Mesendoderm (in vitro differentiated cells): ENCODE measurements at regions not wholly inside any gene's neighbourhood (a gene's known extent, or its start where the extent isn't known, plus 50 kb on each side); places are given as distances from the start of the nearest gene placed in this dataset.

Source experiments
- DNase-seq: peaks from one replicate; pipeline ENCODE4 v3.0.0; 2013
- H2AK5ac ChIP-seq: 2 replicates; pipeline ENCODE4 v1.6.1; 2013; ENCODE audit warnings: low read length, inconsistent platforms
- H2BK120ac ChIP-seq: 2 replicates; pipeline ENCODE4 v1.6.1; 2013; ENCODE audit warnings: low read depth, mild to moderate bottlenecking, low read length, moderate library complexity, mixed read lengths
- H2BK15ac ChIP-seq: replicated peaks from 2 replicates; pipeline ENCODE4 v1.6.1; 2013; ENCODE audit warnings: low read depth, mild to moderate bottlenecking, moderate library complexity
- H2BK5ac ChIP-seq: 2 replicates; pipeline ENCODE4 v1.6.1; 2013; ENCODE audit warnings: low read length, inconsistent platforms
- H3K18ac ChIP-seq: 2 replicates; pipeline ENCODE4 v1.6.1; 2013; ENCODE audit warnings: mild to moderate bottlenecking, low read length, mixed read lengths
- H3K23ac ChIP-seq: one replicate; pipeline ENCODE4 v1.6.1; 2013; ENCODE audit warnings: low read length
- H3K27ac ChIP-seq: 2 replicates; pipeline ENCODE4 v1.5.1; 2013; ENCODE audit warnings: low read depth, mild to moderate bottlenecking, inconsistent platforms, low read length, moderate library complexity
- H3K27me3 ChIP-seq: 2 replicates; pipeline ENCODE4 v1.6.1; 2013; ENCODE audit warnings: low read length, control low read depth, mild to moderate bottlenecking, inconsistent platforms; ENCODE audit not compliant: insufficient read depth, poor library complexity
- H3K36me3 ChIP-seq: 2 replicates; pipeline ENCODE4 v1.6.1; 2013; ENCODE audit warnings: low read length, inconsistent platforms; ENCODE audit not compliant: control insufficient read depth, insufficient read depth
- H3K4ac ChIP-seq: one replicate; pipeline ENCODE4 v1.6.1; 2013; ENCODE audit warnings: low read depth, mild to moderate bottlenecking, low read length, moderate library complexity
- H3K4me1 ChIP-seq: 2 replicates; pipeline ENCODE4 v1.6.1; 2013; ENCODE audit warnings: low read depth, low read length, inconsistent platforms; ENCODE audit not compliant: control insufficient read depth
- H3K4me2 ChIP-seq: 2 replicates; pipeline ENCODE4 v1.6.1; 2013; ENCODE audit warnings: low read length
- H3K4me3 ChIP-seq: 2 replicates; pipeline ENCODE4 v1.5.1; 2013; ENCODE audit warnings: mild to moderate bottlenecking, low read length
- H3K56ac ChIP-seq: one replicate; pipeline ENCODE4 v1.6.1; 2013; ENCODE audit warnings: low read length
- H3K79me1 ChIP-seq: 2 replicates; pipeline ENCODE4 v1.6.1; 2013; ENCODE audit warnings: low read length, inconsistent platforms
- H3K79me2 ChIP-seq: 2 replicates; pipeline ENCODE4 v1.6.1; 2013; ENCODE audit warnings: mild to moderate bottlenecking, low read length; ENCODE audit not compliant: control insufficient read depth, insufficient read depth
- H3K9ac ChIP-seq: 2 replicates; pipeline ENCODE4 v1.6.1; 2013; ENCODE audit warnings: low read length, inconsistent platforms
- H4K5ac ChIP-seq: one replicate; pipeline ENCODE4 v1.6.1; 2013; ENCODE audit warnings: low read length
- H4K8ac ChIP-seq: one replicate; pipeline ENCODE4 v1.6.1; 2013; ENCODE audit warnings: low read depth, mild to moderate bottlenecking, control low read depth, low read length, moderate library complexity
- WGBS: extraction: QIAGEN DNeasy Blood & Tissue Kit; methylation state at CpG from one replicate; pipeline ENCODE4 v1.1.7; 2013; ENCODE audit warnings: low lambda C conversion rate, missing lambda C conversion rate; ENCODE audit not compliant: insufficient coverage; ENCODE audit errors: extremely low coverage; 5-methylcytosine and 5-hydroxymethylcytosine counted together

DNA sequence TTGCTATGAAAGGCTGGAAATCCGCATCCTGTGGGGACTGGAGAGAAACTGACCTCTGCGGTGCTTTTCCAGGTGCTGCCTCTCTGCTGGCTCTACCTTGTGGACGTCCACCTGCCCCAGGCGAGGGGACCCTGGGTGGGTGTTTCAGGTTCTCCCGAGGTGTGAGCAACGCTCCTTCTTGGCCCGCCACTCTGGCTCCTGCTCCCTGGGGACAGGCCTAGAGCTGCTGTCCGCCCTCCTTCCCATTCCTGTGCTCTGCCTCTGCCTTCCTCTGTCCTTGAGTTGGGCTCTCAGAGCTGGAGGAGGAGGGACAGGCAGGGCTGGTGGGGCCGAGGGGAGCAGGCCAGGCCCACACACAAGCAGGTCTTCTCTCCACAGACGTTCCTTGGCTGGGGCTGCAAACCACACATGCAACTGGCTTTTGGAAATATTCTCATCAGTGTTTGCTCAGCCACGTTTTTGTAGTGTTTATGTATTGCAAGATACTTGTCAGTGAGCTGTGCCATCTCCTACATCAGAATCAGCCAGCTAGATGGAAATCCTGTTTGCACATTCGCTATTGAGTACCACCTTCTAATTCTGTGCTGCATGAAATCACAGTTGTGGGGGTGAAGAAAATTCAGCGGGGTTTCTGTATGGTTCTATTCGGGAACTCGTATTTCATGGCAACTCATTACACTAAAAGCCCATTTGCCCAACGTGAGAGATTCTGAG lies 1115.0 kb downstream of the BRD1 start:
- Histone ChIP-seq H3K27me3 (no peaks in the 10 kb centered on the region), H3K23ac (no peak overlapping the region), H3K18ac (no peak overlapping the region), H3K4ac (no peak overlapping the region), H2AK5ac (no peak overlapping the region), H3K4me3 (no peak overlapping the region), H3K9ac (no peak overlapping the region), H2BK120ac (no peak overlapping the region), H3K56ac (no peak overlapping the region), H3K27ac (no peak overlapping the region), H4K8ac (no peak overlapping the region), H3K36me3 (no peaks in the 10 kb centered on the region), H2BK5ac (no peak overlapping the region), H3K79me2 (no peaks in the 10 kb centered on the region), H3K4me2 (no peak overlapping the region), H2BK15ac (no peak overlapping the region), H4K5ac (no peak overlapping the region), H3K4me1 (no peaks in the 10 kb centered on the region), H3K79me1 (no peaks in the 10 kb centered on the region)
- no peak for DNase-seq
- WGBS = no CpG with 5 or more reads among the region's 16 CpGs

DNA sequence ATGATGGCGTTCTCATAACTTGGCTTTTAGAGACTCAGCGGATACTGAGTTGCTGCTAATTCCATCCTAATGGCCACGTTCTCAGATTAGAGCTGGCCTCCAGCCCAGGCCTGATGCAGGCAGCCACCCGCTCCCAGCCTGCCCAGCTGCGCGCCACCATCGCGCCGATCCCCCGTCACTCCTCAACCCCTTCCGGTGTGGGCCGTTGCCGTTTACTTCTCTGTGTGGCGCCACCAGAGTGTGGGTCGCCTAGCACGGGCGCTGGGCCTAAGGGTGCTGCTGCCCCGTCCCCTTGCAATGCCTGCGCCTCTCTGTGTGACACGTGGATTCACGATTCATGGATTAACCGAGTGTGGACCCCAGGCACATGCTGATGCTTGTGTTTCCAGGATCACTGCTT lies 1116.0 kb downstream of the BRD1 start:
- H3K4ac ChIP-seq = no peak overlapping the region
- H3K23ac ChIP-seq = no peak overlapping the region
- WGBS = no CpG with 5 or more reads among the region's 22 CpGs

DNA sequence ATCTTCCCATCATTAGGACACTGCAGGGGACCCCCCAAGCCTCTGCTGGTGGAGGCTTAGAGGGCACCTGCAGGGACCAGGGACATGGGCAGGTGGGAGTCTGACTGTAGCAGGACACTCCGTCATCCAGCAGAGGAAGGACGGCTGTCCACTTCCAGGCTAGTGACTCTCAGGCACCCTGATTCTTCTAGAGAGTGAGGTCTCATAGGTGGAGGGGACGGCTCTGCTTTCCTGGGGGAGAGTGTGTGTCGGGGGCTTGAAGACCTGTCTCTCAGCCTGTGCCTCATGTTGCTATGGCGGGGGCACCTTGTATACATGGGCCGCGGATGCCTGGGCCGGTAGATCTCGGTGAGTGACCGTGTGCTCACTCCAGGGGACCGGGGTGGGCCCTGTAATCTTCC lies 1116.6 kb downstream of the BRD1 start:
- no peak for DNase-seq
- Histone ChIP-seq H3K79me1 (no peaks in the 10 kb centered on the region), H3K18ac (no peak overlapping the region), H3K27ac (no peak overlapping the region), H3K4ac (no peak overlapping the region), H3K9ac (no peak overlapping the region), H3K4me3 (no peak overlapping the region), H3K27me3 (no peaks in the 10 kb centered on the region), H3K4me1 (no peaks in the 10 kb centered on the region), H4K5ac (no peak overlapping the region), H3K36me3 (no peaks in the 10 kb centered on the region), H2AK5ac (no peak overlapping the region), H2BK5ac (no peak overlapping the region), H3K79me2 (no peaks in the 10 kb centered on the region), H2BK15ac (no peak overlapping the region), H2BK120ac (no peak overlapping the region), H3K56ac (no peak overlapping the region), H4K8ac (no peak overlapping the region), H3K4me2 (no peak overlapping the region), H3K23ac (no peak overlapping the region)
- no CpG with 5 or more reads among the region's 11 CpGs for WGBS

More for the DNA sequence above, 1116.0 kb downstream of the BRD1 start:
- Histone ChIP-seq H3K4me1 (no peaks in the 10 kb centered on the region), H3K9ac (no peak overlapping the region), H3K79me2 (no peaks in the 10 kb centered on the region), H4K5ac (no peak overlapping the region), H2BK15ac (no peak overlapping the region), H3K18ac (no peak overlapping the region), H2AK5ac (no peak overlapping the region), H3K27ac (no peak overlapping the region), H3K79me1 (no peaks in the 10 kb centered on the region), H2BK120ac (no peak overlapping the region), H3K56ac (no peak overlapping the region), H3K36me3 (no peaks in the 10 kb centered on the region), H3K4me2 (no peak overlapping the region), H3K4me3 (no peak overlapping the region), H3K27me3 (no peaks in the 10 kb centered on the region), H2BK5ac (no peak overlapping the region), H4K8ac (no peak overlapping the region)
- DNase-seq = no peak

DNA sequence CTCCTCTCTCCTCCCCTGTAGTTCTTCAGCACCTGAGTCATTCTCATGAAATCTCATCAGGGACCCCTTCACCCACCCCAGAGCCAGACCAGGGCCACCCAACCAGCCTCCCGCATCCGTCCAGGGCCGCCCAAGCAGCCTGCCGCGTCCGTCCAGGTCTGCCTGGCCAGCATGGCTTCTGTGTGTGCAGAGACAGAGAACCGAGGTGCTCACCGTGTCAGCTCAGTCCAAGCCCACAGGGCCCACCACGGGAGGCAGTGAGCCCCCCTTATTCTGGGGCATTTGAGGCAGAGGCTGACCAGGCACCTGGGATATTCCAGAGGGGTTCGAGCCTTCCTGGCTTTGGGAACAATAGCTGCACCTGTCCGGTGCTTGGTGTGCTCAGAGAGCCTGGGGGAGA lies 1117.3 kb downstream of the BRD1 start:
- WGBS = no CpG with 5 or more reads among the region's 11 CpGs

DNA sequence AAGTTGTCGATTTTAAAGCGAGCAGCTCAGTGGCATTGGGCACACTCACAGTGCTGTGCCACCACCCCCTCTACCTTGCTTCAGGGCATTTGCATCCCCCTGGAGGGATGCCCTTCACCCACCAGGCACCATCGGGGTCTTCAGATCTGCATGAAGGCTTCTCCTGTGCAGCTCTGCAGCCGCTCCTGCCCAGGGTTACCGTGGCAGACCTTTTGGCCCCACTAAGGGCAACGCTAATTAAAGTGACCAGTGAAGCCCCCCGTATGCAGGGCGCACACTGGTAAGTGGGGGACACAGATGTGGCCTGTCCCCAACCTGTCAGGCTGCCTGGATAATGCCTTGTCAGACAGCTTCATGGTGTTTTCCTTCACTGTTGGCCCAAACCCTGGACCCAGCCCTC lies 1117.7 kb downstream of the BRD1 start:
- H2BK15ac ChIP-seq = no peak overlapping the region
- no peak overlapping the region for H3K23ac ChIP-seq
- DNase-seq = no peak
- H2AK5ac ChIP-seq = no peak overlapping the region
- H3K4me2 ChIP-seq = no peak overlapping the region
- no peaks in the 10 kb centered on the region for H3K79me1 ChIP-seq
- no peak overlapping the region for H3K27ac ChIP-seq
- no CpG with 5 or more reads among the region's 8 CpGs for WGBS
- H3K18ac ChIP-seq = no peak overlapping the region
- no peak overlapping the region for H3K4ac ChIP-seq
- no peak overlapping the region for H3K56ac ChIP-seq
- no peak overlapping the region for H4K8ac ChIP-seq
- no peak overlapping the region for H2BK120ac ChIP-seq
- H2BK5ac ChIP-seq = no peak overlapping the region
- no peaks in the 10 kb centered on the region for H3K4me1 ChIP-seq
- no peaks in the 10 kb centered on the region for H3K36me3 ChIP-seq
- no peaks in the 10 kb centered on the region for H3K27me3 ChIP-seq
- H3K79me2 ChIP-seq = no peaks in the 10 kb centered on the region
- no peak overlapping the region for H3K4me3 ChIP-seq
- no peak overlapping the region for H3K9ac ChIP-seq
- no peak overlapping the region for H4K5ac ChIP-seq

More for the DNA sequence above, 1117.3 kb downstream of the BRD1 start:
- Histone ChIP-seq H4K5ac (no peak overlapping the region), H3K56ac (no peak overlapping the region), H2BK15ac (no peak overlapping the region), H3K23ac (no peak overlapping the region), H3K4me1 (no peaks in the 10 kb centered on the region), H3K79me1 (no peaks in the 10 kb centered on the region), H3K4ac (no peak overlapping the region), H3K27me3 (no peaks in the 10 kb centered on the region), H2BK120ac (no peak overlapping the region), H3K27ac (no peak overlapping the region), H3K36me3 (no peaks in the 10 kb centered on the region), H2AK5ac (no peak overlapping the region), H3K79me2 (no peaks in the 10 kb centered on the region), H3K9ac (no peak overlapping the region), H2BK5ac (no peak overlapping the region), H3K18ac (no peak overlapping the region), H4K8ac (no peak overlapping the region), H3K4me2 (no peak overlapping the region), H3K4me3 (no peak overlapping the region)
- DNase-seq = no peak

DNA sequence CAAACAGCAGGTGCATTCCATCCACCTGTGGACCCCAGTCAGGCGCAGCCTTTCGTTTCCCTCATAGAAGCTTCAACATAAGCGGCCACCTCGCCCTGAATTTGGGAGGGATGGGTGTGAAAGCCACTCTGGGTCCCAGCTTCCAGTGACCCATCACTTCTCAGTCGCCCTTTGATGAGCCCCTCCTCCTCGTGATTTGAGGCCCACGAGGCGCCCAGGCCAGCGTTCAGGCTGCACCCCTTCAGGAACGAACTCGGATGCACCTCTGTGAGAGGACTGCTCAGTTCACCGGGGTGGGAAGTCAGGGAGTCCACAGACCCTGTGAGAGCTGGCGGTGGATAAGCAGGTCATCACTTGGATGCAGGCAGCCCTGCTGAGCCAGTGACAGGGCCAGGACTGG lies 1118.2 kb downstream of the BRD1 start:
- no CpG with 5 or more reads among the region's 13 CpGs for WGBS
- H4K8ac ChIP-seq = no peak overlapping the region
- H3K4me1 ChIP-seq = no peaks in the 10 kb centered on the region
- no peak overlapping the region for H2BK5ac ChIP-seq
- no peak overlapping the region for H3K23ac ChIP-seq
- H2AK5ac ChIP-seq = no peak overlapping the region
- no peak overlapping the region for H3K4me2 ChIP-seq
- H3K56ac ChIP-seq = no peak overlapping the region
- DNase-seq = no peak
- no peak overlapping the region for H2BK15ac ChIP-seq
- H2BK120ac ChIP-seq = no peak overlapping the region
- H3K4ac ChIP-seq = no peak overlapping the region
- H3K79me2 ChIP-seq = no peaks in the 10 kb centered on the region
- H3K9ac ChIP-seq = no peak overlapping the region
- no peak overlapping the region for H4K5ac ChIP-seq
- H3K79me1 ChIP-seq = no peaks in the 10 kb centered on the region
- H3K36me3 ChIP-seq = no peaks in the 10 kb centered on the region
- H3K27me3 ChIP-seq = no peaks in the 10 kb centered on the region
- no peak overlapping the region for H3K18ac ChIP-seq
- H3K27ac ChIP-seq = no peak overlapping the region
- no peak overlapping the region for H3K4me3 ChIP-seq
